GM18951 (cell line): ENCODE measurements at regions not wholly inside any gene's neighbourhood (a gene's known extent, or its start where the extent isn't known, plus 50 kb on each side); places are given as distances from the start of the nearest gene placed in this dataset.

Source experiments
- POLR2A ChIP-seq: IDR thresholded peaks from 4 replicates; pipeline ENCODE4 v1.6.1; 2011; ENCODE audit warnings: mild to moderate bottlenecking; ENCODE audit not compliant: insufficient read length, insufficient read depth; ENCODE audit errors: extremely low read depth
- in situ Hi-C: fragments of 300-500 bp; cut with MboI; formaldehyde crosslinking; loops from one replicate; pipeline ENCODE4 v1.12.0; 2022; ENCODE audit warnings: low sequenced_read_pairs, mixed read lengths, inconsistent platforms; ENCODE audit not compliant: unreplicated experiment

GRCh38 chr14:53517270-53517960 is 364.3 kb upstream of the DDHD1 start:
- TF ChIP-seq POLR2A: no peak
- in situ Hi-C loops: no loop called here

GRCh38 chr14:53516261-53516774 is 363.2 kb upstream of the DDHD1 start:
- TF ChIP-seq POLR2A: no peak
- in situ Hi-C loops: no loop called here

- in situ Hi-C loops: no loop called here
- TF ChIP-seq POLR2A: no peak
Observed at GRCh38 chr14:53515276-53515675, 362.2 kb upstream of the DDHD1 start.

- no peak for TF ChIP-seq POLR2A
- in situ Hi-C loops: no loop called here
Observed at GRCh38 chr14:53514197-53514596, 361.1 kb upstream of the DDHD1 start.

- TF ChIP-seq POLR2A: no peak
- in situ Hi-C loops: no loop called here
Observed at GRCh38 chr14:53510281-53510912, 357.3 kb upstream of the DDHD1 start.

GRCh38 chr14:53509276-53510244 is 356.4 kb upstream of the DDHD1 start:
- in situ Hi-C loops: no loop called here
- TF ChIP-seq POLR2A: no peak

GRCh38 chr14:53501361-53502211 is 348.5 kb upstream of the DDHD1 start:
- in situ Hi-C loops: no loop called here
- no peak for TF ChIP-seq POLR2A

GRCh38 chr14:53500191-53500590 is 347.1 kb upstream of the DDHD1 start:
- in situ Hi-C loops: no loop called here

GRCh38 chr14:53496668-53497067 is 343.5 kb upstream of the DDHD1 start:
- in situ Hi-C loops: no loop called here
- no peak for TF ChIP-seq POLR2A

More at GRCh38 chr14:53500191-53500590, 347.1 kb upstream of the DDHD1 start:
- TF ChIP-seq POLR2A: no peak

- in situ Hi-C loops: no loop called here
Observed at GRCh38 chr14:53495846-53496343, 342.8 kb upstream of the DDHD1 start.

GRCh38 chr14:53494587-53494986 is 341.5 kb upstream of the DDHD1 start:
- no peak for TF ChIP-seq POLR2A
- in situ Hi-C loops: no loop called here

More at GRCh38 chr14:53495846-53496343, 342.8 kb upstream of the DDHD1 start:
- no peak for TF ChIP-seq POLR2A

GRCh38 chr14:53493860-53494259 is 340.7 kb upstream of the DDHD1 start:
- TF ChIP-seq POLR2A: no peak
- in situ Hi-C loops: no loop called here
